Activated CD4-positive, alpha-beta T cell treated with anti-CD3 and anti-CD28 coated beads for 4 hours (primary cell): ENCODE measurements at regions not wholly inside any gene's neighbourhood (a gene's known extent, or its start where the extent isn't known, plus 50 kb on each side); places are given as distances from the start of the nearest gene placed in this dataset.

Source experiments
- DNase-seq, 2 donors: peaks; one replicate each; pipeline ENCODE4 v3.0.0-alpha.2; 2020

DNA sequence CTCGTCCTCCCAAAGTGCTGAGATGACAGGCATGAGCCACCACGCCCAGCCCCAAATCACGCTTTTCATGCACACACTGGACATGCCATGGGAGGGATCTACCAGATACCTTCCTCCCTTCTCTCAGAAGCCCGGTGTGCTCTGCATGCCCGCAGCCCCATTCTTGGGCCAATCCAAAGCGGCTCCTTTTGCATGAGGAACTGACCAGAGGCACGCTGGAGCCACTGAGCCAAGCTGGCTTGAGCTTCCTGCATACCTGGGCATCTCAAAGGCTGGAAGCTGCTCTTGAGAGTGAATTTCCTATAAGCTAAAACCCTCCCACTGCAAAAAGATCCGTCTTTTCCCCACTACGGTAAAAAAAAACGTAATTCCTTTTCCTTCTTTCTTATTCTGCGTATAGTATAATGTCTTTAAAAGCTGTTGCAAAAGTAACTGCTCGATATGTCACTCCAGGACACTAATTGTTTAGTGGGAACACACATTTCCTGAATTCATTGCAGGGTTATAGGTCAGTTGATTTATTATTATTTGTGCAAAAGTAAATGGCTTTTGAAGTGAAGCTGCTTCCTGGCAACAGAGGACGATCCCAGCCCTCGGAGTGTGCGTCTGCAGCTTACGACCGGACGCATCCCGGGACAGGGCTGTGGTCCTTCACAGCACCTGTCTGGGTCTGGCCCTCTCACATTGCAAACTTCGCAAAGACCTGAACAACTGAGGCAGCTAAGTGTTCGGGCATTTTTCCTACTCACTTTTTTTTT lies 61.8 kb upstream of the ETS2 start:
- no peak for DNase-seq

DNA sequence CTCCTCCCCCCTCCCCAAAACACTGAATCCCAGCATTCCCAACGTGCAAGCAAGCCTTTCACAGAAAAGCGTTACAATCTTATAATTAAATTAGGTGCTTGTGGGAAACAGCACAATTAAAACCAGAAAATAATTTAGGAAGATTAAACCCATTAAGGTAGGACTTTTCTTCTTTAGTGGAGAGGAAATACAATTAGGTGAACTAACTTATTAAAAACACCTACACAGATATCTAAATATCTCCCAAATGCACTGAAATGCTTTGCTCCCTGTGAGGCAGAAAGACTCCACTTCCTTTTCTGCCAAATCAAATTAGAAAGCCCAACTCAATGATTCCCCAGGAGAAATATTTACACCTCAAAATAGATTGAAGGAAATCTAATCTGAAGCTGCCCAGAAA lies 60.9 kb upstream of the ETS2 start:
- no peak for DNase-seq

DNA sequence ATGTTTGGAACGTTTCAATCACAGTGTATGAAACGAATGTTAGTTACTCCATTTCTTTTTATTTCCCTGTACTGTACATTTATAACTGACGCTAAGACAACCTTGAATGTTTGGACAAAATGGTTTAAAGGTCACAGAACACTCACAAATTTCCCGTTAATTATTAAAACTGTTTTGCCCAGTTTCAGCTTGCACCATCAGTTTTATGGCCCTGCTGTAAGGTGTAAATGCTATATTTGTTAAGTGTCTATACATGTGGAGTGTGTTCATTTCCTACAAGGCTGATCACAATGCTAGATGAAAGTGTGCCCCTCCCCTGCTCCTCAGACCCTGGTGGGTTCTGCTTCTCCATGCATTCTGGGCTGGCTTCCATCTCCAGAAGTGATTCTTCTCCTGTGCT lies 57.9 kb upstream of the ETS2 start:
- no peak for DNase-seq

DNA sequence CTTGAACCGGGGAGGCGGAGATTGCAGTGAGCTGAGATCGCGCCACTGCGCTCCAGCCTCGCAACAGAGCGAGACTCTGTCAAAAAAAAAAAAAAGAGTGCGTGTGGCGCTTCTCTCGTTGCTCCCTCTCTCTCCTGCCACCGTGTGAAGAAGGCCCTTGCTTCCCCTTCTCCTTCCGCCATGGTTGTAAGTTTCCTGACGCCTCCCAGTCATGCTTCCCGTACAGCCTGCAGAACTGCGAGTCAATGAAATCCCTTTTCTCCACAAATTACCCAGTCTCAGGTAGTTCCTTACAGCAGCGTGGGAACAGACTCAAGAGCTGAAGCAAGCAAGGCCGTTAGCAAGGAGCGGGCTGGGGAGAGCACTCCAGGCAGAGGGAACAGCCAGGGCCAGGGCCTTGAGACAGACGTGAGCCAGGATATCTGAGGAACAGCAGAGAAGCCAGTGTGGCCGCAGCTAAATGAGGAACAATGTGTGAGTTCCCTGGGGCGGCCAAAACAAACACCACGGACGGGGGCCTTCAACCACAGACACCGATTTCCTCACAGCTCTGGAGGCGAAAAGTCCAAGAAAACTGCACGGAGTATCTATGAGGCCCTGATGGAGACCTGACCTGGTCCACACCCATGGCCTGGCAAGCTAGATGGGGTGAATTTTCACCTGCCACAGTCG lies 54.2 kb upstream of the ETS2 start:
- no peak for DNase-seq

DNA sequence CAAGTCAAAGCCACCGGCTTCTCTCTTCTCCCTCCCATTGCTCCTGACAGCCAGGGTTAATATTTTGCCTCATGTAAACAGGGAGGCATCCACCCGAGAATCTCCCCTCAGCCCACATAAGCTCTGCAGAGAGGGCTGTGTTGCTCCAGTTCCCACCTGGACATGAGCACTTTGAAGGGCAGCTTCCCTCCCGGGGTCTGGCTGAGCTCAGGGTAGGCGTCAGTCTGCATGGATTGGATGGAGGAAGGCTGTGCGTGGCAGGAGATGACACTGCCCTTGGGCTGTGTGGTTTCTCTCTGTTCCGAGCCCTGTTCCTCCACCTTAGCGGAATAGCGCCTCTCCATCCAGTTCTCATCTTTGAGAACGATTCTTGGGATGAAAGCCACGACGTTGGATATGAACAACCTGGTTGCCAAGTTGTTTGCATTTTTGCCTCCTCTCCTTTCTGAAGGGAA lies 53.7 kb upstream of the ETS2 start:
- no peak for DNase-seq

DNA sequence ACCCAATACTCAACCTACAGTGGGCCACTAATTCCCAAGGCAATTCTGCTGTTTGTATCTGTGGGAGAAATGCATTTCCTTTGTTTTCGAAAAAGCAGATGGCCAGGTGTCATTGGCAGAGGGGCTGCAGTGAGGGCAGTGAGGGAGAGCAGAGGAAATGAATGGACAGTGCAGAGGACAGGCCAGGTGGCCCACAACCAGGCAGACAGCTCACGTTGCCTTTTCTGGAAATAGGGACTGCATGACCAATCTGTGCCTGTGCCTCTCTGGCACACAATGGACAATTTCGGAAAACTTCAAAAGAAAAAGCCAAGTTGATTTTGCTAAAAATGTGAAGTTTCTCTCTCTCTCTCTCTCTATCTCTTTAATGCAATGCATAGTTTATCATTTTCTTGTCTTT lies 52.6 kb upstream of the ETS2 start:
- no peak for DNase-seq

DNA sequence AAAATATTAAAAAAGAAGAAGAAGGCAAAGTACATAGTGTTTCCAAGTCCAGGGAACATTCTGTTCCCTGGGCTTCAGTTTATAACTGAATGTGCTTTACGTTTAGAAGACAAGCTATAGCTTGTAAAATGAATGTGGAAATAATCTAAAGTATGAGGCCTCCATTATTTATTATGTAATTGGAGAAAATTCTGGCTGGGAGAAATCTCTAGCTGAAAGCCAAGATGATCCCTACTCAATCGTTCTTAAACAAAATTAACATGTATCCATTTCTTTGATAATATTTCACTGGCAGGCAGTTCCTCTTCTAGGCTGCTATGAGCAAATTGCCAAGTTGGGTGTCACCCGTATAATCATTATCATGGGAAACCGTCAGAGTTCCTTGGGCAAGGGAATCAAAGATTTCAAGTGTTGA lies 52.2 kb upstream of the ETS2 start:
- DNase-seq: no peak
